ENCODE measurements at regions not wholly inside any gene's neighbourhood (a gene's known extent, or its start where the extent isn't known, plus 50 kb on each side); places are given as distances from the start of the nearest gene placed in this dataset.

GRCh38 chr20:6685181-6685582 is 82.3 kb upstream of the BMP2 start:
- Histone ChIP-seq H3K9ac (ENCODE audit: low read length) (no peak overlapping the region), H4K20me1 (ENCODE audit: low read depth, low read length) (no peaks in the 10 kb centered on the region), H3K4me2 (ENCODE audit: low read depth, low read length, poor library complexity, severe bottlenecking) (no peak overlapping the region), H3K27me3 (ENCODE audit: low read length) (no peaks in the 10 kb centered on the region), H3K9me2 (replicated peaks; ENCODE audit: insufficient read depth, low read length) (no peaks in the 10 kb centered on the region), H2AFZ (ENCODE audit: low read depth, low read length, severe bottlenecking) (no peak overlapping the region), H3K79me2 (ENCODE audit: insufficient read depth, low read length) (no peaks in the 10 kb centered on the region), H3K4me3 (ENCODE audit: insufficient read depth, low read length, poor library complexity, severe bottlenecking) (no peak overlapping the region), H3K27ac (ENCODE audit: low read depth, low read length) (no peak overlapping the region), H3K36me3 (ENCODE audit: low read length) (no peaks in the 10 kb centered on the region), H3F3A (ENCODE audit: insufficient read depth) (no peaks in the 10 kb centered on the region), H3K9me3 (ENCODE audit: insufficient read depth, low read length) (no peaks in the 10 kb centered on the region)
- no peak for TF ChIP-seq EZH2phosphoT487 (conservative IDR thresholded peaks at IDR 0.05; ENCODE audit: low read length)
- TF ChIP-seq CTCF (IDR thresholded peaks at IDR 0.05; ENCODE audit: insufficient read depth, low read length, poor library complexity, severe bottlenecking), result no peak

GRCh38 chr20:6683021-6683977 is 84.2 kb upstream of the BMP2 start:
- H3K4me2 ChIP-seq (ENCODE audit: low read depth, low read length, poor library complexity, severe bottlenecking), result no peak overlapping the region
- H3K79me2 ChIP-seq (ENCODE audit: insufficient read depth, low read length), result no peaks in the 10 kb centered on the region
- no peak overlapping the region for H3K9ac ChIP-seq (ENCODE audit: low read length)
- H3K4me3 ChIP-seq (ENCODE audit: insufficient read depth, low read length, poor library complexity, severe bottlenecking), result no peak overlapping the region
- H3K27me3 ChIP-seq (ENCODE audit: low read length), result no peaks in the 10 kb centered on the region
- no peaks in the 10 kb centered on the region for H3K9me3 ChIP-seq (ENCODE audit: insufficient read depth, low read length)
- H4K20me1 ChIP-seq (ENCODE audit: low read depth, low read length), result no peaks in the 10 kb centered on the region
- H3F3A ChIP-seq (ENCODE audit: insufficient read depth), result no peaks in the 10 kb centered on the region
- no peak overlapping the region for H2AFZ ChIP-seq (ENCODE audit: low read depth, low read length, severe bottlenecking)
- H3K36me3 ChIP-seq (ENCODE audit: low read length), result no peaks in the 10 kb centered on the region
- H3K9me2 ChIP-seq (replicated peaks; ENCODE audit: insufficient read depth, low read length), result no peaks in the 10 kb centered on the region
- no peak for TF ChIP-seq CTCF (IDR thresholded peaks at IDR 0.05; ENCODE audit: insufficient read depth, low read length, poor library complexity, severe bottlenecking)
- no peak for TF ChIP-seq EZH2phosphoT487 (conservative IDR thresholded peaks at IDR 0.05; ENCODE audit: low read length)
- H3K27ac ChIP-seq (ENCODE audit: low read depth, low read length), result no peak overlapping the region

GRCh38 chr20:6680854-6681253 is 86.6 kb upstream of the BMP2 start:
- no peak for TF ChIP-seq CTCF (IDR thresholded peaks at IDR 0.05; ENCODE audit: insufficient read depth, low read length, poor library complexity, severe bottlenecking)
- TF ChIP-seq EZH2phosphoT487 (conservative IDR thresholded peaks at IDR 0.05; ENCODE audit: low read length), result no peak
- Histone ChIP-seq H3K9me2 (replicated peaks; ENCODE audit: insufficient read depth, low read length) (no peaks in the 10 kb centered on the region), H3K4me3 (ENCODE audit: insufficient read depth, low read length, poor library complexity, severe bottlenecking) (no peak overlapping the region), H3K79me2 (ENCODE audit: insufficient read depth, low read length) (no peaks in the 10 kb centered on the region), H3K9me3 (ENCODE audit: insufficient read depth, low read length) (no peaks in the 10 kb centered on the region), H2AFZ (ENCODE audit: low read depth, low read length, severe bottlenecking) (no peak overlapping the region), H3K27me3 (ENCODE audit: low read length) (no peaks in the 10 kb centered on the region), H3K27ac (ENCODE audit: low read depth, low read length) (no peak overlapping the region), H3K4me2 (ENCODE audit: low read depth, low read length, poor library complexity, severe bottlenecking) (no peak overlapping the region), H3K9ac (ENCODE audit: low read length) (no peak overlapping the region), H4K20me1 (ENCODE audit: low read depth, low read length) (no peaks in the 10 kb centered on the region), H3K36me3 (ENCODE audit: low read length) (no peaks in the 10 kb centered on the region), H3F3A (ENCODE audit: insufficient read depth) (no peaks in the 10 kb centered on the region)

Measured in SU-DHL-6 (cell line).